ENCODE measurements at regions not wholly inside any gene's neighbourhood (a gene's known extent, or its start where the extent isn't known, plus 50 kb on each side); places are given as distances from the start of the nearest gene placed in this dataset.
"Not testable (repeated sequence)": the region's sequence is repeated elsewhere in the genome, so short reads cannot be mapped to it uniquely, and the experiment has no call there.

- not testable (repeated sequence) for DNase-seq (ENCODE audit: low read depth)
Measured at GRCh38 chr3:75445234-75445633, 218.9 kb upstream of the FRG2C start.

GRCh38 chr3:75446948-75447347 is 217.2 kb upstream of the FRG2C start:
- DNase-seq (ENCODE audit: low read depth), result not testable (repeated sequence)

GRCh38 chr3:75453328-75453727 is 210.8 kb upstream of the FRG2C start:
- DNase-seq (ENCODE audit: low read depth), result not testable (repeated sequence)

GRCh38 chr3:75453839-75454238 is 210.3 kb upstream of the FRG2C start:
- DNase-seq (ENCODE audit: low read depth), result not testable (repeated sequence)

- not testable (repeated sequence) for DNase-seq (ENCODE audit: low read depth)
Measured at GRCh38 chr3:75474530-75474929, 189.6 kb upstream of the FRG2C start.

- not testable (repeated sequence) for DNase-seq (ENCODE audit: low read depth)
Measured at GRCh38 chr3:75496600-75496999, 167.5 kb upstream of the FRG2C start.

GRCh38 chr3:75500357-75500756 is 163.8 kb upstream of the FRG2C start:
- DNase-seq (ENCODE audit: low read depth), result not testable (repeated sequence)

- DNase-seq (ENCODE audit: low read depth), result not testable (repeated sequence)
Measured at GRCh38 chr3:75502171-75502570, 162.0 kb upstream of the FRG2C start.

GRCh38 chr3:75502769-75503756 is 161.1 kb upstream of the FRG2C start:
- DNase-seq (ENCODE audit: low read depth), result not testable (repeated sequence)

- DNase-seq (ENCODE audit: low read depth), result no peak
Measured at GRCh38 chr3:75506603-75507002, 157.5 kb upstream of the FRG2C start.

- DNase-seq (ENCODE audit: low read depth), result not testable (repeated sequence)
Measured at GRCh38 chr3:75507956-75508355, 156.2 kb upstream of the FRG2C start.

GRCh38 chr3:75527657-75528056 is 136.5 kb upstream of the FRG2C start:
- not testable (repeated sequence) for DNase-seq (ENCODE audit: low read depth)

GRCh38 chr3:75552095-75552494 is 112.0 kb upstream of the FRG2C start:
- DNase-seq (ENCODE audit: low read depth), result not testable (repeated sequence)

- DNase-seq (ENCODE audit: low read depth), result not testable (repeated sequence)
Measured at GRCh38 chr3:75564427-75564826, 99.7 kb upstream of the FRG2C start.

- DNase-seq (ENCODE audit: low read depth), result not testable (repeated sequence)
Measured at GRCh38 chr3:75572303-75572702, 91.8 kb upstream of the FRG2C start.

GRCh38 chr3:75579091-75579490 is 85.0 kb upstream of the FRG2C start:
- DNase-seq (ENCODE audit: low read depth), result not testable (repeated sequence)

- DNase-seq (ENCODE audit: low read depth), result not testable (repeated sequence)
Measured at GRCh38 chr3:75579536-75579935, 84.6 kb upstream of the FRG2C start.

GRCh38 chr3:75579981-75580782 is 83.9 kb upstream of the FRG2C start:
- not testable (repeated sequence) for DNase-seq (ENCODE audit: low read depth)

GRCh38 chr3:75582536-75582935 is 81.6 kb upstream of the FRG2C start:
- DNase-seq (ENCODE audit: low read depth), result not testable (repeated sequence)

- not testable (repeated sequence) for DNase-seq (ENCODE audit: low read depth)
Measured at GRCh38 chr3:75583116-75583515, 81.0 kb upstream of the FRG2C start.

GRCh38 chr3:75587695-75588094 is 76.4 kb upstream of the FRG2C start:
- DNase-seq (ENCODE audit: low read depth), result not testable (repeated sequence)

- DNase-seq (ENCODE audit: low read depth), result not testable (repeated sequence)
Measured at GRCh38 chr3:75590382-75590781, 73.7 kb upstream of the FRG2C start.
